ENCODE measurements at regions not wholly inside any gene's neighbourhood (a gene's known extent, or its start where the extent isn't known, plus 50 kb on each side); places are given as distances from the start of the nearest gene placed in this dataset.
A peak's percentile ranks its signal among the peaks of the same experiment; 100 is the strongest.

DNA sequence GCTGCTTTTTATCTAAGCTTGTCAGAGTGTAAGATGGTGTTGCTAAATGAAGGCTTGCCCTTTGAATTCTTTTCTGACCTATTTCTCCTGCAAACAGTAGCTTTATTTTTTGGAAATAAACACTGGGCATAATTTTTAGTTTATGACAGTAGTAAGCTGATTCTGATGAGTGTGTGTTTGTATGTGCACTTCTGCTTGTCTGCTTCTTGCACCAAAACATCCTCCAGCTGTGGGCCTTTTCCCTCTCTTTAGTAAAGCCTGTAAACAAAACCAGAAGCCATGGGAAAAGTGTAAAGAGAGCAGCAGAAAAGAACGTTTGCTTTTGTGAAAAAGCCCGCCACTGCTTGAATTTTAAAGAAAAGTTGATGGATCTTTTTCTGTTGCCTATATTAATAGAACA, 136.4 kb upstream of the IL12A start:
- in situ Hi-C loops (cut with HindIII; ENCODE audit: low sequenced_read_pairs): no loop called here

DNA sequence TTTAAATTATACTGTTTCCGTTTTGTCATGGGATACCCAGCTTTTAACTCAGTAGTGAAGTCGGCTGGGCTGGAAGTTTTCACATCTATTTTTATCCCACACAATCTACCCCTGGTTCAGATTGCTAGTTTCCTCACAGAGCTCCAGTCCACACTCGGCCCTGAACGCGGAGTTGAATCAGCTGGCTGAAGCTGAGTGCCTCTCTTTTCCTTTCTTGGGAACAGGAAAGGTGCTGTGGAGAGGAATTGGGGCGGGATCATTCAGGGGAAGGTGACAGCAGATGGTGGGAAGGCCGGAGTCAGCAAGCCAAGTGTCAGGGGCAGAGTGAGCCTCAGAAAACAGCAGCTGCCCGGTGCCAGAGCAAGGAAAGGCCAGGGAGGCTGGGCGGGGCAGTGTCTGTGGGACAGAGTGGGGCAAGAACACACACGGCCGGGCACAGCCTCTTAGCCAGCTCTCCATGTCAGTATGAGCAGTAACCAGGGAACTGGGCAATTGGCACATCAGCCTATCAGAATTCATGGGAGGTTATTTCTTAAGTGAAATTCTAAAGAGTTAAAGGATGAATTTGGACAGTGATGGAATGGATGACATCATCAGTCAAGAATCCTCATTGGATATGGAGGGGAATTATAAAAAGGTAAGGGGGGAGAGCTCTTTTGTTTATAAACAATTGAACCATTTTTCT, 135.7 kb upstream of the IL12A start:
- in situ Hi-C loops (cut with HindIII; ENCODE audit: low sequenced_read_pairs): no loop called here
- TF ChIP-seq, protein P1, sequence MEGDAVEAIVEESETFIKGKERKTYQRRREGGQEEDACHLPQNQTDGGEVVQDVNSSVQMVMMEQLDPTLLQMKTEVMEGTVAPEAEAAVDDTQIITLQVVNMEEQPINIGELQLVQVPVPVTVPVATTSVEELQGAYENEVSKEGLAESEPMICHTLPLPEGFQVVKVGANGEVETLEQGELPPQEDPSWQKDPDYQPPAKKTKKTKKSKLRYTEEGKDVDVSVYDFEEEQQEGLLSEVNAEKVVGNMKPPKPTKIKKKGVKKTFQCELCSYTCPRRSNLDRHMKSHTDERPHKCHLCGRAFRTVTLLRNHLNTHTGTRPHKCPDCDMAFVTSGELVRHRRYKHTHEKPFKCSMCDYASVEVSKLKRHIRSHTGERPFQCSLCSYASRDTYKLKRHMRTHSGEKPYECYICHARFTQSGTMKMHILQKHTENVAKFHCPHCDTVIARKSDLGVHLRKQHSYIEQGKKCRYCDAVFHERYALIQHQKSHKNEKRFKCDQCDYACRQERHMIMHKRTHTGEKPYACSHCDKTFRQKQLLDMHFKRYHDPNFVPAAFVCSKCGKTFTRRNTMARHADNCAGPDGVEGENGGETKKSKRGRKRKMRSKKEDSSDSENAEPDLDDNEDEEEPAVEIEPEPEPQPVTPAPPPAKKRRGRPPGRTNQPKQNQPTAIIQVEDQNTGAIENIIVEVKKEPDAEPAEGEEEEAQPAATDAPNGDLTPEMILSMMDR (IDR thresholded peaks at IDR 0.05; ENCODE audit: low read depth, low read length): no peak
- no peak overlapping the region for H3K4me3 ChIP-seq (ENCODE audit: low read depth, low read length)
- DNase-seq (ENCODE audit: low read depth, low spot score): peak; percentile 67

More for the DNA sequence above, 136.4 kb upstream of the IL12A start:
- no peak overlapping the region for H3K4me3 ChIP-seq (ENCODE audit: low read depth, low read length)
- TF ChIP-seq, protein P1 (IDR thresholded peaks at IDR 0.05; ENCODE audit: low read depth, low read length): no peak
- DNase-seq (ENCODE audit: low read depth, low spot score): no peak

DNA sequence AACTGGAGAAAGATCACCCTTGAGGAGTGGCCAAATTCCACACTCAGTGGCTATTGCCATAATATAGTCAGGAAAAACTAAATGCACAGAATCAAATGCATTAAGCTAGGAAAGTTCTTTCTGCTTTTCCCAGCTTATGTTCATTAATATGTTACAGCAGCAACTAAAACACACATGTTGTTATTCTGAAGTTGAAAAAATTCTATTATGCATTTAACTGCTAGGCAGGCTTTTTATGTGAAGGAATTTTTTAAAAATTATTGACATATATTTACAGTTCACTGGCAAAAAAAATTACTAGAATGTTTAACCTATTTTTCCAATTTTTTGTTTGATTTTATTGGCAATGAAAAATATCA, 135.2 kb upstream of the IL12A start:
- H3K4me3 ChIP-seq (ENCODE audit: low read depth, low read length): no peak overlapping the region
- no peak for DNase-seq (ENCODE audit: low read depth, low spot score)
- in situ Hi-C loops (cut with HindIII; ENCODE audit: low sequenced_read_pairs): no loop called here
- TF ChIP-seq, protein P1 (IDR thresholded peaks at IDR 0.05; ENCODE audit: low read depth, low read length): no peak

DNA sequence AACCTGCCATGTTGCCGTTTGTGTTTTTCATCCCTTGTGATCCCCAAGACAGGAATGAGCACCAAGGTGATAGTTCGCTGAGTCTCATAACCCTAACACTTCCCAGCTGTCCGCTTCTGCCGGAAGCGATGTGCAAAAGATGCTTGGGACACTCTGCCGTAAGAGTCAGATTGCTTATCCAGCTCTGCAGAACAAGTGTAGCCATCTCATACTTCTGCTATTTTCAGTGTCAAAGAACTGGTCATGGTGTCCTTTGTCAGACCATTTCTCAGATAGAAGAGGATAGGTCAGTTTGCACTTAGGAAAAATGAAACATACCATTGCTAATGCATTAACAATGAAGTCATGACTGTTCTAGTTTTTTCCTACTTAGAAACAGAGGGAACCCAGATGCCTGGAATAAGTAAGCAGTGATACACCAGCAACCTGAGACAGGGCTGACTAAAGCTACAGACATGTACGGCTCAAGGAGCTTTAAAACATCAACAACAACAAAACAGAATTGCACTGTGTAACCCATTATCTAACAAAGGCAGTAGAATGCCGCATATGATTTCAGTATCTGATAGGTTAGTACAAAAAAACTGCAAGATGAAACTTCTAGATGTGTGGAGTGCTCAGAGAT, 134.0 kb upstream of the IL12A start:
- TF ChIP-seq, protein P1 (IDR thresholded peaks at IDR 0.05; ENCODE audit: low read depth, low read length): no peak
- in situ Hi-C loops (cut with HindIII; ENCODE audit: low sequenced_read_pairs): no loop called here
- peak; percentile 94 for DNase-seq (ENCODE audit: low read depth, low spot score)
- H3K4me3 ChIP-seq (ENCODE audit: low read depth, low read length): peak overlapping the region; percentile 30

DNA sequence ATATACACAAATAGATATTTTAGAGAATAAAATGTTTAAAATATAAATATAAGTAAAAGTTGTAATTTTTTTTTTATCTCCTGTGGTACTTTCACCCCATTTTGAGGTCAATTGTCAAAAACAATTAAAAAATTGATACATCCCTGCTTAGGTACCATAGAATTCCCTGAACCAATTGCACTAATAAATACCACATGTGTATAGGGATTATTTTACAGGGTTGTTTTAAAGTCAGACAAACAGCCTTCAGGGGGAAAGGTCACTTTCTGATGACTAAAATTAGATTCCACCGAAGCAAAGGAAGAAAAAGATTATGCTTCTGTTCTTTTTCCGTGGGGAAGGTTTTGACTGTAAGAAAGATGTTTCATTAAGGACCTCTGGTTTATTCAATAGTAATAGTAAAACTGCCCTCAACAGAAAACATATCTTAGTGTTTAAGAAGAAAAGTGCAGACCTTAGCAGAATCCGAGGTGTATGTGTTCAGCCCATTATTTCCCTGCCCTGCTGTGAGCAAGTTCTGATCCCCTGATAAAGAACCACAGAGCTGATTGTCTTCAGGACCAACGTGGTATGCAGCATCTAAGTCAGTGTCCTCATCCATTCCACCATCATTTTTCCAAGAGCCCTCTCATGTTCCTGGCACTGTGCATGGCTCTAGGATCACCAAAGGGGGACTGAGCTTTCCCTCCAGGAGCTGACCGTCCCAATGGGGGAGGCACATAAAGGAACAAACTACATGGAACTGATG, 132.9 kb upstream of the IL12A start:
- no peak overlapping the region for H3K4me3 ChIP-seq (ENCODE audit: low read depth, low read length)
- TF ChIP-seq, protein P1 (IDR thresholded peaks at IDR 0.05; ENCODE audit: low read depth, low read length): no peak
- in situ Hi-C loops (cut with HindIII; ENCODE audit: low sequenced_read_pairs): no loop called here
- no peak for DNase-seq (ENCODE audit: low read depth, low spot score)

DNA sequence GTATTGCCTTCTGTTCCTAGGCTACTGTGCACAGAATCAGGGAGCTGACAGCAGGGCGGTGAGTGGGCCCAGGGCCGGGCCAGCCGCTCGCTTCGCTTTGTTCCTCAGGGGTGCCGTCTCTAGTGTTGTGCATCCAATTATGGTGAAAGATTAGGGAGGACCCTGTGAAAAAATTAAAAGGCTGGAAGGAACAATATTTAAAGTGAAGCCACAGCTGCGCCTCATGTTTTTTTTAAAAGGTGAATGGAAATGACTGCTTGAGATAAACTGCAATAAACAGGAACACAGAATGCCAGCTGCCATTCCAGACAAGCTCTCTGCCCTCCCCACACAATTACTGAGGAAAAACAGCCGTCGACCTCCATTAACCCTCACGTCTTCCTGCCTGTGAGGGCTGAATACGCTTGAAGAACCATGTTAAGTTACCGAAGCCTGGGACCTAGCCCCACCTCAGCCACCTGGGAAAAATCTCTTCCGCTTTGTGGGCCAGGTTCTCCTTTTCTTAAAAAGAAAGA, 132.0 kb upstream of the IL12A start:
- no peak for DNase-seq (ENCODE audit: low read depth, low spot score)
- no peak overlapping the region for H3K4me3 ChIP-seq (ENCODE audit: low read depth, low read length)
- in situ Hi-C loops (cut with HindIII; ENCODE audit: low sequenced_read_pairs): no loop called here
- TF ChIP-seq, protein P1 (IDR thresholded peaks at IDR 0.05; ENCODE audit: low read depth, low read length): no peak
